ENCODE measurements at regions not wholly inside any gene's neighbourhood (a gene's known extent, or its start where the extent isn't known, plus 50 kb on each side); places are given as distances from the start of the nearest gene placed in this dataset.

GRCh38 chr19:30856786-30857185, 484.6 kb downstream of the ZNF536 start:
- Histone ChIP-seq H3K4me3 (no peak overlapping the region), H3K27ac (no peak overlapping the region), H3K36me3 (no peaks in the 10 kb centered on the region), H3K9me3 (peaks cover 0 to 5% (median 0%) of the 10 kb centered on the region in 11 donors), H3K4me1 (no peaks in the 10 kb centered on the region), H3K27me3 (peaks cover 0 to 6% (median 3%) of the 10 kb centered on the region in 7 donors)
- ATAC-seq (no peak), DNase-seq (no peak)
- 77 to 78% methylated on average over 3 of the region's 3 CpGs for WGBS, 2 donors
- intact Hi-C loops (cut with DNase I): no loop called here
- TF ChIP-seq, protein P1, sequence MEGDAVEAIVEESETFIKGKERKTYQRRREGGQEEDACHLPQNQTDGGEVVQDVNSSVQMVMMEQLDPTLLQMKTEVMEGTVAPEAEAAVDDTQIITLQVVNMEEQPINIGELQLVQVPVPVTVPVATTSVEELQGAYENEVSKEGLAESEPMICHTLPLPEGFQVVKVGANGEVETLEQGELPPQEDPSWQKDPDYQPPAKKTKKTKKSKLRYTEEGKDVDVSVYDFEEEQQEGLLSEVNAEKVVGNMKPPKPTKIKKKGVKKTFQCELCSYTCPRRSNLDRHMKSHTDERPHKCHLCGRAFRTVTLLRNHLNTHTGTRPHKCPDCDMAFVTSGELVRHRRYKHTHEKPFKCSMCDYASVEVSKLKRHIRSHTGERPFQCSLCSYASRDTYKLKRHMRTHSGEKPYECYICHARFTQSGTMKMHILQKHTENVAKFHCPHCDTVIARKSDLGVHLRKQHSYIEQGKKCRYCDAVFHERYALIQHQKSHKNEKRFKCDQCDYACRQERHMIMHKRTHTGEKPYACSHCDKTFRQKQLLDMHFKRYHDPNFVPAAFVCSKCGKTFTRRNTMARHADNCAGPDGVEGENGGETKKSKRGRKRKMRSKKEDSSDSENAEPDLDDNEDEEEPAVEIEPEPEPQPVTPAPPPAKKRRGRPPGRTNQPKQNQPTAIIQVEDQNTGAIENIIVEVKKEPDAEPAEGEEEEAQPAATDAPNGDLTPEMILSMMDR (IDR thresholded peaks at IDR 0.05): no peak

- Histone ChIP-seq H3K4me3 (no peak overlapping the region), H3K9me3 (peaks cover 0 to 5% (median 0%) of the 10 kb centered on the region in 11 donors), H3K36me3 (no peaks in the 10 kb centered on the region), H3K4me1 (no peaks in the 10 kb centered on the region), H3K27me3 (peaks cover 0 to 6% (median 0%) of the 10 kb centered on the region in 7 donors), H3K27ac (no peak overlapping the region)
- WGBS, 2 donors: 85 to 93% methylated on average over 3 of the region's 3 CpGs
- TF ChIP-seq, protein P1 (IDR thresholded peaks at IDR 0.05): no peak
- ATAC-seq (no peak), DNase-seq (no peak)
- intact Hi-C loops (cut with DNase I): no loop called here
Measured at GRCh38 chr19:30856376-30856775, 484.2 kb downstream of the ZNF536 start.

- Histone ChIP-seq H3K9me3 (peaks cover 0 to 5% (median 0%) of the 10 kb centered on the region in 11 donors), H3K4me1 (no peaks in the 10 kb centered on the region), H3K4me3 (no peak overlapping the region), H3K27me3 (peaks cover 0 to 6% (median 0%) of the 10 kb centered on the region in 7 donors), H3K27ac (no peak overlapping the region), H3K36me3 (no peaks in the 10 kb centered on the region)
- WGBS, 2 donors: 62 to 70% methylated on average over 6 of the region's 6 CpGs
- no peak for DNase-seq
- intact Hi-C loops (cut with DNase I): no loop called here
- TF ChIP-seq, protein P1 (IDR thresholded peaks at IDR 0.05): no peak
- no peak for ATAC-seq
Measured at GRCh38 chr19:30855442-30855841, 483.3 kb downstream of the ZNF536 start.

DNA sequence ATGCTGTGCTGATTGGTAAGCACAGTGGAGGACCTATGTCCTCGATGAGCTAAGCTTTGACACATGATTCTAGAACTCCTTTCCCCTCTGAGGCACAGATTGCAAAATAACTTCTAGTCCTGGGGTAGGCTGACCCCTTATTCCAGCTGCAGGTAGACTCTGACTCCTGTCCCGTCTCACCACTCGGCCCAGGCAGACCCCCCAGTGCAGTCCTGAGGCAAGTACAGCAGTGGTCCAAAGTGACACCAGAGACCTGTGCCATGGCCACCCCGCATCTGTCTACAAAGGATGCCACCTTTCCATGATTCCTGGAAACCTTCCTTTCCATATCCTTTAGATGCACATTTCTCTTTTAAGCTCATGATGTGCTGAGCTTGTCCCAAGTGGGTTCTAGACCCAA, 482.5 kb downstream of the ZNF536 start:
- intact Hi-C loops (cut with DNase I): no loop called here
- Histone ChIP-seq H3K9me3 (peaks cover 0 to under 1% (median 0%) of the 10 kb centered on the region in 11 donors), H3K4me1 (no peaks in the 10 kb centered on the region), H3K27me3 (peaks cover 0 to 6% (median 0%) of the 10 kb centered on the region in 7 donors), H3K4me3 (no peak overlapping the region), H3K36me3 (no peaks in the 10 kb centered on the region), H3K27ac (no peak overlapping the region)
- no peak for ATAC-seq
- no peak for DNase-seq
- 84 to 89% methylated on average over 4 of the region's 4 CpGs for WGBS, 2 donors
- TF ChIP-seq, protein P1 (IDR thresholded peaks at IDR 0.05): no peak
